GM18909 (cell line): ENCODE measurements at regions not wholly inside any gene's neighbourhood (a gene's known extent, or its start where the extent isn't known, plus 50 kb on each side); places are given as distances from the start of the nearest gene placed in this dataset.

ENCODE experiments used
- ATAC-seq: cut with Tn5 transposase; IDR thresholded peaks from one replicate; pipeline ENCODE4 v1.9.1; 2021; ENCODE audit warnings: mild to moderate bottlenecking; ENCODE audit not compliant: unreplicated experiment, poor library complexity

- ATAC-seq: no peak
Measured at GRCh38 chr12:102603021-102603420, 122.7 kb upstream of the IGF1 start.

GRCh38 chr12:102602521-102602920, 122.2 kb upstream of the IGF1 start:
- ATAC-seq: no peak

- ATAC-seq: no peak
Measured at GRCh38 chr12:102601621-102602020, 121.3 kb upstream of the IGF1 start.

DNA sequence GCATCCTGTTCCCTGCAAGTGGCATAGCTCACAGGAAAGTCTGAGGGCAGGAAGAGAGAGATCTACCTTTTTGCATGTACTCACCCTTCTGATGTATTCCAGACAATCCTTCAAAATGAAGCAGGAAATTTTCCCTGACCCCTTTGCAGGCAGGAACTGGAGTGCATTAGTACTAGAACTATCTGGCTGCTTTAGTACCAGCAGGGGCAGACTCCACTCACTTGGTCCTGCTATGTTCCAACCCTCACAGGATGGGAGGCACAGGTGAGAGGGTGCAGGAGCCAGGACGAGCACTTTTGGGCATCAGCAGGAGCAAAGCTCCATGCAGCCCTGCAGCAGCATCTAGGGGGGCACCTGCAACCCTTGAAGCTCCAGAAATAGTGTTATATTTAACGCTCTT, 116.3 kb upstream of the IGF1 start:
- ATAC-seq: no peak

- ATAC-seq: no peak
Measured at GRCh38 chr12:102596031-102596430, 115.7 kb upstream of the IGF1 start.

DNA sequence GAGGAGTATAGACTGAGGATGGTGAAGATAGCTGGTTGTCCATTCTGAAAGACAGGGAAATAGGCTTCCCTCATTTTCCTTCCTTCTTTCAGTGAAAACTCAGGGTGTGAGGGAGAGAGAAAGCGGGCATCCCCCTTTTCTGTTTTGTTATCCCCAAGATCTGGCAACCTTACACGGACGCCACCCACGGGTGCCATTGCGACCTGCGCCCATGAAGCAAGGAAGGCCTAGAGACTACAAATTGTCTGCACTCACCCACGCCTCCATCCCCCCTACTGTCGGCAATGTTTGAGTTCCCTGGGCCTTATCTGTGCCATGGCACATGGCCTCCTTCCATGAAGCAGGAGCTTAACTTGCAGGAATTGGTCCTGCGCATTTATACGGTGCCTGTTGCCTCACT, 115.0 kb upstream of the IGF1 start:
- ATAC-seq: no peak

DNA sequence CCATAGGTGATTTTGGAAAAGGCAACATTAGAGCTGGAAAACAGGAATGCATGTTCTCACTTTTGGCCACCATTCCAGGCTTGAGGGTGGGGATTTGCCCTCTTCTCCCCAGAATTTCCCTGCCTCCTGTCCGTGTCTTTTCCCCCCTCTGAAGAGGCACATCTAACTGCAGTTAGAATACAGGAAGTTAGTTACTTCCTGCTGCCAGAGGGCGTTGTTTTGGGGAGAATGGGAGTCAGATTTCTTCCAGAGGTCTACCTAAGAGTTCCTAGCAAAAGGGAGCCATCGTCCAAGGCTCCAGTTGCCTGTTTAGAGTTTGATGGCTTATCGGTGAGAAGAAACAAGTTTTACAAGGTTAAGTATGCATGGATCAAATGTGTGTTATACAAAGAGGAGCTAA, 112.8 kb upstream of the IGF1 start:
- no peak for ATAC-seq

DNA sequence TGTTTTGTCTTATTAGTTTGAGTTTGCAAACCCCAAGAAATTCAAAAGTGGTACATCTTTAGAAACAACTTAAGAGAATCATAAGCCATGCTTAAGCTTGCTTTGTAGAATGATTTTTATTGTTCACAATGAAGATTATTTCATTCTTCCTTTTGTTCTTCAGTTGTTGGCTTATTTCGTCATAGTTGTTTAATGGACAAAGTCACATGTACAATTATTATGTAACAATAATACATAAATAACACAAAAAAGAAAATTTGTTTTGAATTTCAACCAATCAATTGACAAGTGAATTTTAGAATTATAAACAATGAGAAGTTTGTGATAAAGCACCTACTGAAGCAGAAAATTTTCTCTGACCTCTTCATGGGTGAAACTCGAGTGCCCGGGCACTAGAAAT, 111.8 kb upstream of the IGF1 start:
- ATAC-seq: no peak

- ATAC-seq: no peak
Measured at GRCh38 chr12:102573237-102573636, 92.9 kb upstream of the IGF1 start.

- ATAC-seq: no peak
Measured at GRCh38 chr12:102571889-102572288, 91.5 kb upstream of the IGF1 start.

GRCh38 chr12:102570256-102570655, 89.9 kb upstream of the IGF1 start:
- ATAC-seq: no peak

- no peak for ATAC-seq
Measured at GRCh38 chr12:102569803-102570202, 89.4 kb upstream of the IGF1 start.

GRCh38 chr12:102568276-102568675, 87.9 kb upstream of the IGF1 start:
- ATAC-seq: no peak

DNA sequence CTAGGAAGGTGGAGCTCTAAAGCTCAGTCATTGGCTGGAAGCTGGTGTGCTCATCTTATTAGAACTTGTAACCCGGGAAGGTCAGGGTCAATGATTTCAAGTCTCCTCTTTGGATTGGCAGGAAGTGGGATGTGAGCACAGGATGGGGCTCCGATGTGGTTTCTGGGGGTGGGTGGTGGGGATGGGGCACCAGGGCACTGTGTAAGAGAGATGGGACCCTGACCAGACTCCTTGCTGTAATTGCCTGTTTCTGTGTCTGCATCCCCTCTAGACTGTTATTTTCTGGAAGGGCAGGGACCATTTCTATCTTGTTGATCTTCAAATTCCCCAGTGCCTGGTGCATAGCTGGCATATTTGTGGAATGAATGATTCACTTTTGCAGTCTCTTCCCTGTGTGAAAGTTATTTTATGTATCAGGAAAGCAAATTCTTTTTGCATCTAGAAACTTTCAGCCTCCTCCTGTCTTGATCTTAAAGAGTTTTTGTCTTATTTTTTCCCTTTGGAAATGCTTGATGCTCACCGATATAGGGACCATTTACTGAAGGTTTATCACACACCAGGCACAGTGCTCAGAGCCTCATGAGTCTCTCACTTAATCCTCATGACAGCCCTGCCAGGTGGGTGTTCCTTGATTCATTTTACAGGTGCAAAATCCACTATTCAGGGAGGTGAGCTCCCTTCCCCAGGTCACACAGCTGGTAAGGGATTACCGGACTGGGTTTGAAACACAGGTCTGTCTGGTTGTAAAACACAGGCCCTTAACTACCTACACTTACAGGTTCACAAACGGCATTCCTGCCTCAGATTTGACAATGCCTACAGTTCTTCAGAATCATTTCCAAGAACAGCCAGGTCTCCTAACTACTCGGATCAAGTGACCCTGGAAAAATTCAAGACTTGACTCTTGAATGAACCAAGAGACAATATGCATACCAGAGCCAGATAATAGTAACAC, 86.9 kb upstream of the IGF1 start:
- ATAC-seq: no peak

- ATAC-seq: no peak
Measured at GRCh38 chr12:102565555-102565954, 85.2 kb upstream of the IGF1 start.

- no peak for ATAC-seq
Measured at GRCh38 chr12:102564026-102564425, 83.7 kb upstream of the IGF1 start.

GRCh38 chr12:102562836-102563425, 82.6 kb upstream of the IGF1 start:
- no peak for ATAC-seq

DNA sequence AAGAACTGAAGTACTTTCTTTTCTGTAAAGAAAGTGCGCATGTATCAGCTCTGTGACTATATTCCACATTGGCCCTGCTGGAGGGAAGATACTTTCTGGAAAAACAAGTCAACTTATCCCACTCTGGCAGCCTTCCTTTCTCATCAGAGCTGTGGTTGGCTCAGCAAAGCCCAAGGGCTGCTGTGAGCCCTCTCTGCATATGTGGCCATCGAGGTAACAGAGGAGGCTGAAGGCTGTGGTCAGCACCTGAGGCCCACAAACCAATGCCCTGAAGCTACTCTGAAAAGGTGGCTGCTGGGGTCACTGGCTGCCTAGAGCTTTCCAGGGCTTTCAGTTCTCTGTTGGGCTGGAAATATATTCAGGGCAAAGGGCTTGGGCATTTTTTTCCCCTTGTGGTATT, 70.8 kb upstream of the IGF1 start:
- ATAC-seq: no peak

DNA sequence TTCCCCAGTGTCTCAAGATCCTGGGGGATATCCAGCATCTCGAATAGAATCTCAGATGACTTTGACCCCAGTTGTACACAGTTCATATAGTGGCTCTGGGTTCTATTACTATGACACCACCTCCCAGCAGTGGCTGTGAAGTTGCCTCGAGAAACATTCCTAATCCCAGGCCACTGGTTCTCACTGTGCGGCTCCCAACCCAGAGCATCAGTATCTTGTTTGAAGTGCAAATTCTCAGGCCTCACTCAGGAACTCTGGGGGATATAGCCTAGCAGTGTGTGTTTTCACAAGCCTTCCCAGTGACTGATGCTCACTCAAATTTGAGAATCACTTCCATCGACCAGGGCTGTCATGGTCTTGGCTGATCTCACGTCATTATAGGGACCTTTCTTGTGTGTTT, 69.3 kb upstream of the IGF1 start:
- ATAC-seq: no peak

DNA sequence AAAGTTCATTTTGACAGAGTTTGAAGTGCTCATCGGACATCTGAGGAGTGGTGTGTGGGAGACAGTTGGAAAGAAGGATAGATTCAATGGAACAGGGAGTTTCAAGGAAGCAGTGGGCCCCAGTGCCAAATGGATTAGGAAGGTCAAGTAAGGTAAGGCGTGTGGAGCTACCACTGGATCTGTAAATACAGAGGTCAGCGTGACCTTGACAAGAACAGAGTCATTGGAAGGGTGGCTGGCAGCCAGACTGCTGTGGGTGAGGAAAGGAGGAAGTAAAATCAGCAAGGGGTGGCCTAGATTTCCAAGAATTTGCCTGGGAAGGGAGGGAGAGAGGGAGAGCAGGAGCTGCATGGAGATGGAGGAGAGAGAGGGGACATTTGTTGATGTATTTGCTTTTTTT, 68.2 kb upstream of the IGF1 start:
- ATAC-seq: no peak

GRCh38 chr12:102543494-102544485, 63.4 kb upstream of the IGF1 start:
- no peak for ATAC-seq
